HepG2 (cell line): ENCODE measurements at regions not wholly inside any gene's neighbourhood (a gene's known extent, or its start where the extent isn't known, plus 50 kb on each side); places are given as distances from the start of the nearest gene placed in this dataset.

ENCODE experiments used
- ATAC-seq: fragments of 200-7000 bp; cut with Tn5 transposase; 3 replicates; pipeline ENCODE4 v1.9.1; 2020; ENCODE audit warnings: mild to moderate bottlenecking, moderate library complexity
- BruUV-seq: library from RNA; stranded (reverse); fragments of 400-500 nt; replicated peaks from 2 replicates; lab custom pipeline; 2021; lab: Mats Ljungman, UMichigan
- CTCF ChIA-PET: fragments of 300-600 bp; formaldehyde crosslinking; extraction: SDS; loops from one replicate; lab custom pipeline; 2021; ENCODE audit warnings: low total read pairs, inconsistent platforms, low intra/inter-chr PET ratio; lab: Yijun Ruan, JAX
- POLR2A ChIA-PET: fragments of 350-600 bp; sonication (Branson Sonifier 250); formaldehyde crosslinking; loops from one replicate; lab custom pipeline; 2020; ENCODE audit warnings: antibody characterized with exemption, inconsistent platforms; lab: Yijun Ruan, JAX
- DNase-seq: peaks from one replicate; pipeline ENCODE4 v3.0.0-alpha.2; 2015; ENCODE audit warnings: low spot score
- FAIRE-seq: peaks from 3 replicates; lab custom pipeline; 2011; peaks lifted over from hg19 to GRCh38; lab: Jason Lieb, UNC
- H2AFZ ChIP-seq: one replicate; pipeline ENCODE4 v1.6.1; 2011; ENCODE audit warnings: low read length, inconsistent platforms
- H3K27ac ChIP-seq: fragments of 300-600 bp; 3 replicates; pipeline ENCODE4 v1.8.0; 2011; ENCODE audit warnings: mixed run types, mild to moderate bottlenecking, mixed read lengths, low read length, inconsistent platforms; ENCODE audit not compliant: insufficient read depth; ENCODE audit errors: extremely low read length
- H3K27me3 ChIP-seq, 2 experiments: fragments of 200-600 bp in 1 of 2; 2 replicates in 1 of 2; 3 replicates in 1 of 2; pipeline versions ENCODE4 v1.6.0 to v1.8.0; 2011; ENCODE audit warnings: low read length in 2 of 2, mild to moderate bottlenecking in 2 of 2, moderate library complexity in 2 of 2, inconsistent platforms in 1 of 2; ENCODE audit not compliant: insufficient read depth in 2 of 2, control insufficient read depth in 1 of 2
- H3K36me3 ChIP-seq, 2 experiments: fragments of 200-600 bp in 1 of 2; replicated peaks in 1 of 2; 2 replicates in 1 of 2; 3 replicates in 1 of 2; pipeline versions ENCODE4 v1.5.1 to v1.8.0; 2011; ENCODE audit warnings: low read length in 2 of 2, inconsistent platforms in 1 of 2; ENCODE audit not compliant: insufficient read depth in 2 of 2, control insufficient read depth in 1 of 2
- H3K4me1 ChIP-seq: 2 replicates; pipeline ENCODE4 v1.5.1; 2012; ENCODE audit warnings: low read length, inconsistent platforms; ENCODE audit not compliant: insufficient read depth
- H3K4me2 ChIP-seq: 2 replicates; pipeline ENCODE4 v1.6.0; 2011; ENCODE audit warnings: low read depth, low read length, inconsistent platforms
- H3K4me3 ChIP-seq, 3 experiments: fragments of 200-600 bp in 1 of 3; sonication (generic), shearing (Covaris generic) in 1 of 3; replicated peaks in 1 of 3; 2 replicates each; pipeline ENCODE4 v1.5.1; 2011 to 2016; ENCODE audit warnings: low read length in 3 of 3, inconsistent platforms in 2 of 3, low read depth in 2 of 3, mild to moderate bottlenecking in 2 of 3, control low read depth in 1 of 3, mixed read lengths in 1 of 3; ENCODE audit not compliant: insufficient read depth in 1 of 3
- H3K79me2 ChIP-seq: one replicate; pipeline ENCODE4 v1.6.1; 2011; ENCODE audit warnings: low read length, inconsistent platforms; ENCODE audit not compliant: insufficient read depth
- H3K9ac ChIP-seq: 2 replicates; pipeline ENCODE4 v1.6.0; 2011; ENCODE audit warnings: mild to moderate bottlenecking, low read depth, low read length, inconsistent platforms; ENCODE audit not compliant: insufficient read depth
- H3K9me3 ChIP-seq: 2 replicates; pipeline ENCODE4 v1.5.1; 2012; ENCODE audit warnings: mild to moderate bottlenecking, low read length
- H4K20me1 ChIP-seq: 2 replicates; pipeline ENCODE4 v1.6.0; 2011; ENCODE audit warnings: inconsistent platforms, mild to moderate bottlenecking, low read length, moderate library complexity; ENCODE audit not compliant: insufficient read depth
- BHLHE40 ChIP-seq: IDR thresholded peaks from 2 replicates; pipeline ENCODE4 v1.6.1; 2011; ENCODE audit warnings: low read length, improper control_type of control experiment
- DNMT1 ChIP-seq: sonication (generic); formaldehyde crosslinking; IDR thresholded peaks from 2 replicates; pipeline ENCODE4 v1.5.1; 2020; ENCODE audit warnings: mild to moderate bottlenecking, missing genetic modification reagents
- DNMT3B ChIP-seq: conservative IDR thresholded peaks from 2 replicates; pipeline ENCODE4 v1.6.1; 2016; ENCODE audit warnings: missing biosample characterization, control low read depth
- HDAC6 ChIP-seq: fragments of 200-600 bp; sonication (generic); IDR thresholded peaks from 2 replicates; pipeline ENCODE4 v1.7.0; 2017; ENCODE audit warnings: mild to moderate bottlenecking, antibody characterized with exemption, low read length, low read depth
- MATR3 ChIP-seq: sonication (generic); formaldehyde crosslinking; IDR thresholded peaks from 2 replicates; pipeline ENCODE4 v1.4.0; 2020; ENCODE audit warnings: missing genetic modification reagents
- MTF1 ChIP-seq: sonication (generic); formaldehyde crosslinking; IDR thresholded peaks from 2 replicates; pipeline ENCODE4 v1.5.0; 2020; ENCODE audit warnings: missing genetic modification reagents
- PPARG ChIP-seq: conservative IDR thresholded peaks from 2 replicates; pipeline ENCODE4 v1.6.1; 2016; ENCODE audit warnings: missing biosample characterization, missing genetic modification reagents
- SMAD1 ChIP-seq: sonication (generic); formaldehyde crosslinking; IDR thresholded peaks from 2 replicates; pipeline ENCODE4 v1.4.0; 2020; ENCODE audit warnings: missing genetic modification reagents, low read depth, mild to moderate bottlenecking, borderline replicate concordance
- SNRNP70 ChIP-seq: fragments of 200-400 bp; formaldehyde crosslinking; IDR thresholded peaks from 2 replicates; pipeline ENCODE4 v1.6.1; 2017; ENCODE audit warnings: mild to moderate bottlenecking, low read depth, low read length, moderate library complexity
- SP1 ChIP-seq, 2 experiments: fragments of 450-650 bp in 1 of 2; sonication (generic) in 1 of 2; formaldehyde crosslinking in 1 of 2; IDR thresholded peaks; 2 replicates each; pipeline versions ENCODE4 v1.4.0 to v1.6.1; 2016 to 2020; ENCODE audit warnings: missing genetic modification reagents in 1 of 2
- ZGPAT ChIP-seq: IDR thresholded peaks from 2 replicates; pipeline ENCODE4 v1.6.1; 2016; ENCODE audit warnings: mild to moderate bottlenecking
- ZNF292 ChIP-seq: sonication (generic); formaldehyde crosslinking; IDR thresholded peaks from 2 replicates; pipeline ENCODE4 v1.8.1; 2022; ENCODE audit warnings: mild to moderate bottlenecking, low read depth, missing genetic modification reagents, borderline replicate concordance
- ZNF747 ChIP-seq: sonication (generic); formaldehyde crosslinking; IDR thresholded peaks from 2 replicates; pipeline ENCODE4 v1.8.1; 2023; ENCODE audit warnings: missing genetic modification reagents, mild to moderate bottlenecking, borderline replicate concordance
- WGBS: methylation state at CpG from one replicate; pipeline ENCODE4 v1.1.6; 2017; ENCODE audit warnings: low lambda C conversion rate; 5-methylcytosine and 5-hydroxymethylcytosine counted together
- in situ Hi-C: cut with HindIII; loops from 2 replicates; pipeline ENCODE4 v1.10.0; 2017; ENCODE audit warnings: low pct_unique_long_range_greater_than_20kb; ENCODE audit not compliant: extremely low pct_ligation_motif_present
- intact Hi-C: fragments of 100-400 bp; cut with micrococcal nuclease; formaldehyde crosslinking; loops from one replicate; pipeline ENCODE4 v1.10.0; 2022; ENCODE audit not compliant: unreplicated experiment
- TF ChIP-seq, protein P1 (sequence below): sonication (generic); formaldehyde crosslinking; IDR thresholded peaks from 2 replicates; pipeline ENCODE4 v1.4.0; 2020; ENCODE audit warnings: missing genetic modification reagents

- FAIRE-seq (no peak), ATAC-seq (no peak)
- POLR2A ChIA-PET, result no interaction called here
- H3K4me1 ChIP-seq, result no peaks in the 10 kb centered on the region
- H2AFZ ChIP-seq, result no peak overlapping the region
- H4K20me1 ChIP-seq, result no peaks in the 10 kb centered on the region
- no peak overlapping the region for H3K4me2 ChIP-seq
- no peaks in the 10 kb centered on the region for H3K9me3 ChIP-seq
- H3K36me3 ChIP-seq, result no peaks in the 10 kb centered on the region
- in situ Hi-C loops, result no loop called here
- CTCF ChIA-PET, result no interaction called here
- H3K27ac ChIP-seq, result no peak overlapping the region
- intact Hi-C loops, result no loop called here
- H3K4me3 ChIP-seq, result no peak overlapping the region
- H3K79me2 ChIP-seq, result no peaks in the 10 kb centered on the region
- H3K27me3 ChIP-seq, result no peaks in the 10 kb centered on the region; a peak in 1 of 5 replicates
- no peak for TF ChIP-seq MATR3 (CRISPR knock-in tag)
- no peak for TF ChIP-seq SNRNP70
- no peak for TF ChIP-seq ZGPAT
- no peak for TF ChIP-seq PPARG (CRISPR knock-in tag)
- TF ChIP-seq SMAD1, result no peak
- no peak for TF ChIP-seq DNMT1 (CRISPR knock-in tag)
- TF ChIP-seq ZNF292 (CRISPR knock-in tag), result no peak
- no peak for TF ChIP-seq DNMT3B (CRISPR knock-in tag)
- no peak for TF ChIP-seq ZNF747 (CRISPR knock-in tag)
- TF ChIP-seq BHLHE40, result no peak
- no peak for TF ChIP-seq MTF1 (CRISPR knock-in tag)
- no peak for TF ChIP-seq HDAC6
- TF ChIP-seq, protein P1, sequence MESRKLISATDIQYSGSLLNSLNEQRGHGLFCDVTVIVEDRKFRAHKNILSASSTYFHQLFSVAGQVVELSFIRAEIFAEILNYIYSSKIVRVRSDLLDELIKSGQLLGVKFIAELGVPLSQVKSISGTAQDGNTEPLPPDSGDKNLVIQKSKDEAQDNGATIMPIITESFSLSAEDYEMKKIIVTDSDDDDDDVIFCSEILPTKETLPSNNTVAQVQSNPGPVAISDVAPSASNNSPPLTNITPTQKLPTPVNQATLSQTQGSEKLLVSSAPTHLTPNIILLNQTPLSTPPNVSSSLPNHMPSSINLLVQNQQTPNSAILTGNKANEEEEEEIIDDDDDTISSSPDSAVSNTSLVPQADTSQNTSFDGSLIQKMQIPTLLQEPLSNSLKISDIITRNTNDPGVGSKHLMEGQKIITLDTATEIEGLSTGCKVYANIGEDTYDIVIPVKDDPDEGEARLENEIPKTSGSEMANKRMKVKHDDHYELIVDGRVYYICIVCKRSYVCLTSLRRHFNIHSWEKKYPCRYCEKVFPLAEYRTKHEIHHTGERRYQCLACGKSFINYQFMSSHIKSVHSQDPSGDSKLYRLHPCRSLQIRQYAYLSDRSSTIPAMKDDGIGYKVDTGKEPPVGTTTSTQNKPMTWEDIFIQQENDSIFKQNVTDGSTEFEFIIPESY (CRISPR knock-in tag), result no peak
- no peak for TF ChIP-seq SP1 (IDR thresholded peaks at IDR 0.05)
- no peak for TF ChIP-seq SP1 (CRISPR knock-in tag; IDR thresholded peaks at IDR 0.05)
- TF ChIP-seq, all 625 proteins: peak for 0
- BruUV-seq, result no TSS peak
- H3K9ac ChIP-seq, result no peak overlapping the region
- DNase-seq, result no peak
- 0% methylated on average over 1 of the region's 1 CpG for WGBS
These were observed 255.6 kb upstream of the ZNF717 start for GRCh38 chr3:76040946-76041345.
